ENCODE measurements at regions not wholly inside any gene's neighbourhood (a gene's known extent, or its start where the extent isn't known, plus 50 kb on each side); places are given as distances from the start of the nearest gene placed in this dataset.

DNA sequence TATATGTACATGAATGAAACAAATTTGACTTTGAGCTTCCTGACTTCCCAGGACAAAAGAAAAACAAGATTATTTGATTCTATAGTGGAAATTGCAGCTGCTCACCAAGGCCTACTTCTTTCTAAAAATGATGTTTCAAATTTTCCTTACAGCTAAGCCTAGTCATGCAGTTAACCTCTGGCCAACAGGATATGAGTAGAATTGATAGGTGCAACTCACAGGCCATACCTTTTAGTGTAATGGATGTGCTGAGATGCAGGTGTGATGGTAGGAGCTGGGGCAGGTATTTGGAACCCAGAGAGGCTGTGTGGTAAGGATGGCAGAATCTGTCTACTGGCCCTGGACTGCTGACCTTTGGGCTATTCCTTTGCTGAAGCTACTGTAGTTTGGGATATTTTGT is 230.9 kb upstream of the PREP start:
- no peak for DNase-seq

DNA sequence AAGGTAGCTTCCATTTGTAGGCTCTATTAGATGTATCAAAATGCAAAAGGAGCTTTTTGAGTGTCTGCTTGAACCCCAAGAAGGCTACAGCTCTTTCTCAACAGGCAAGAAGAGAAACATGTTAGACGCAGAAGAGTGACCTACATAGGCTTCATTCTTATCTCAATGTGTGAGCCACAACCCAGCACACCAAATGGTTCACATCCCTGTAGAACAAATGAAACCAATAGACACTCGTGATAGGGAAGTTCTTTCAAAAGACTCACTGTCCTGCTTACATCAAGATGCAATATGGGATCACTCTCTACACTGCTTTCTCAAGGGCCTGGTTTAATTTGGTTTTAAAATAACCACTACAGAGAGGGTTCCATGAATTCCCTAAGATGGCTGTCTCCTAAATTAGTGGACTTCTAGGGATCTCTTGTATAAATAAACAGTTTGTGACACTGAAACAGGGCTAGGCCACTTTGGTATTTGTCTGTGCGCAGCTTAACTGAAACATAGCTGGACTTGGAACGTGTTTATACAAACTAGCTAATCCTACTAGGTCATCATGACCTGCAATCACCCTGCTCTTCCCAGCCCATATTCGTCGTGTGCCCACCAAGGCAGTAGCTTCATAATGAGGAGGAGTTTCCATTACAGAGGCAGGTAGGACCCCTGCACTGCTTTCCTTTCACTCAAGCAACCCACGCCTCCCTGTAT is 225.4 kb upstream of the PREP start:
- DNase-seq = no peak

DNA sequence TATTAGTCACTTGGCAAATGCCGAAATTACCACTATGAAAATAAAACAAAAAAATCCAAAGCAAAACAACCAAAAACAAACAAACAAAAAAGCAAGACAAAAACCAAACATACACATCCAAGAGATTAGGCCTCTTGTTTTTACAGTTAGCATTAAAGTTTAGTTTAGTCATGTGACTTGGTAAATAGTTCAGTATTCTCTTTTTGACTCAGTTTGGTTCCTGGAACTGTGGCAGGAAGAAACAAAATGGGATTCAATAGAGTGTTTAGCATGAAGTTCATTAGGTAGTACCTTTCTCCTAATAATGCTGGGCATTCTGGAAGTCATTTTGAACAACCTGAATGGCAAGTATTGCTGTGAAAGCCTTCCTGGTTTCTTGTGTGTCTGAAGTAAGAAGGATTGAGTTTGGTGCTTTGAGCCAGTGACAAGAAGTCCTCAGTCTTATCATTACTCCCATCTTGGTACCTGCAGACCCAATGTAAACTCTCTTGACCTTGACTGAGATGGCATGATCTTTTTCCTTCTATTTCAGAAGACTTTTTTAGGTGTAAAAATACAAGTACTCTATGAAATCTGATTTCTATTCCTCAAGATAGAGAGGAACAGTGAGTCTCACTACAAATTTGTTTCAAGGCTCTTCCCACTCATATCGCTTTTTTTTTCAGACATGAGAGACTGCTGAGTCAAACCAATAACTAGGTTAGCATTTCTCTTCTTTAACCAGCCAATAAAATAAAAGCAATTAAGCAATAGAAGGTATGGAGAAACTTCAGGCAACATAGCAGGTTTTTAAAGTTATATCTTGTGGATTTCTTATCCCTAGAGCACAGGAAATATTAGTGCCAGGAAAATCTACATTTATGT is 223.6 kb upstream of the PREP start:
- no peak for DNase-seq

DNA sequence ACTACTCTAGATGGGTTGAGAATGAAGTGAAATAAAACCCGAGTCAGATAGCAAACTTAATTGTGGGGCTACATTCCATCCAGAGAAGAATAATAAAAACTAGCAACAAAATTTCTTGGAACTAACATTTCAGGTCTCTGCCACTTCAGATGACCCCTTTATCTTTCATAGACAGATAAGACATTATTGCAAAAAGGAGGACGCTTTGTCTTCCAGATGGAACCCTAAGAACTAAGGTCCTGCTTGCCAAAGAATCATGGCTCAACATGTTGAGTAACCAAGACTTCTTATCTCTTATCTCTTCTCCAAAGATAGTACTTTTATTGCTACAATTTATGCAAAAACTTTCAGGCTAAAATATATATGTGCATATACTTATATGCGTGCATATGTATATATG is 221.1 kb upstream of the PREP start:
- DNase-seq = no peak

DNA sequence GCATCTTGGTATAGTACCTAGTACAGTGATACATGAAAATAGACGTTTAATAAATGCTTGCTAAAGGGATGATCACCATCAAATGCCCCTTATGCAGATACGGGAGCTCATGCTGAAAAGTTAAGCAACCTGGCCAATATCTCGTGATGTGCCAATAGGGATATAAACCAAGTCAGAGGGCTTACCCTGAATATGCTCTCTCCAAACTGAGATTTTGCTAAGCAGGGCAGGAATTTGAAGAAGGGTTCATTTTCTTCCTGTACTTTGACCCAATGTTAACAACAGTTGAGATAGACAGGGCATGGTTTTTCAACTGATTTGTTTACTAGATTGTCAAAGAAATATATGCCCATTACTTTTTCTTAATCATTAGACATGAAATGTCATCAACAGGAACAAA is 219.3 kb upstream of the PREP start:
- DNase-seq = no peak

DNA sequence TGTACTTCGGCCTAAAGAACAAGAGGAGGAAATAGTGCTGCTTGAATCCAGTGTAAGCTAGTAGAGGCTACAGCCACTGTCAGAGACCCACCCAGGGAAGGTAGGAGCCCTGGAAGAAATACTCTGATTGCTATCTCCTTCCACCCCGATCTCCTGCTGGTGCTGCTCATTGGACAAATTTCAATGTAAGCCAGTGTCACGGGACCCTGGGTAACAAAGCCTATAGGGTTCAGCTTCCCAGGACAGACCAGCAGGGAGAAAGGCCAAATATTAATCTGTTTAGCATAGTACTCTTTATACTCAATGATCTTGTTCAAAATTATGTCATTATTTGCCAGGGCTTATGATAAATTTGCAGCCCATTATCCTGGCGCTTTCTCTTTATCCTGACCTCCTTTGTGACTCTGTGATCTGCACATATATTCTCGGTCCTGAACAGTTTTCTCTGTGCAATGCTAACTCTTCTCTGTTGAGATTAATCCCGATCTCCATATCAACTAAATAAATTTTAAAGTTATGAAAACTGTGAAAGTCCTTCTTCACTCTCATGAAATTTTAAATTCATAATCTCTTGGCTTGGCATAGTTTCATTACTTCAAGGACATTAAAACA is 218.8 kb upstream of the PREP start:
- no peak for DNase-seq

DNA sequence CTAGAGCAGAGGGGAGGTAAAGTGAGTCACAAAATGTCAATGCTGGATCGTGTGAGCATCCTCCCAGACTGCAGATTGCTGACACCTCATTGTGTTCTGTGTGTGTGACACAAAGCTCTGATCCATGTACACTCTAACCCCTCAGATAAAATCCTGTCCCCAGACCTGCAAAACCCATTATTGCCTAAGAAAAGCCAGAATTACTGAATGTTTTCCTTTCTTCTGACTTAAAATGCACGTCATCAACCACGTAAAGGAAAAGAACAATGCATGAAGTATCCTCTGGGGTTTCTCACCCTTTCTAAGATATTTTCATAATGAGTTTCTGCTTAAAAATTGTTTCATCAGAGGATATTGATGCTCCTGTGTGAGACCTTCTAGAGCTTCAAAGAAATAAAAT is 218.0 kb upstream of the PREP start:
- no peak for DNase-seq

DNA sequence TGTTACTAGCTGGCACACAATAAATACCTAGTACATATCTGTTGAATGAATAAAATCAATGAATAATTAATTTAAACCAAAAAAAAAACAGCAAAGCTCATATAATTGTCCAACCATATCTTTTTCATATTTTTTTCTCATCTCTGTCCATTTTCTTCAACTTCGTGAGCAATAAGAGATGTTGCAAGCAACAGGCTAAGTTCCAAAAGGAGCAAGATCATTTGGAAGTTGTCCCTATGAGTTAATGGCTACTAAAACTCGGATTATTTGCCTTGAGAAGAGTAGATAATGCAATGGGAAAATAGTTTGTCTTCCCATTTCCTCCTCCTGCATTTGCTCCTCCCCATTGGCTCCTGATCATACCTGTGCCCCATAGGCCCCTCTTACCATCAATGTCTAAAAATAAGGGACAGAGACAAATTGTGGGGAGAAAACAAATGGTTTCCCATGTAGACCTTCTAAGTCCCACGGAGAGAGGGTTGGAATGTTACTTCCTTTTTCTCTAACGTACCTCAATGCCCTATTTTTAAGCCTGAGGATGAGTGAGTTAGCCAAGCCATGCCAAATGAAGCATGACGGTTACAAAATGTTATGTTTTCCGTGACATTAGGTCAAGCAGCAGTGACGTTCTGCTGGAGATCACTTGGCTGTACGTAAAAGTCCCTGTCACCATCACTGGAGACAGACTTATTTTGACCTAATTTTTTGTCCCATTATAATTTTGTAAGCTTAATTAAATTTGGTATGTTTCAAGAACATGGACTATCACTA is 217.3 kb upstream of the PREP start:
- no peak for DNase-seq

DNA sequence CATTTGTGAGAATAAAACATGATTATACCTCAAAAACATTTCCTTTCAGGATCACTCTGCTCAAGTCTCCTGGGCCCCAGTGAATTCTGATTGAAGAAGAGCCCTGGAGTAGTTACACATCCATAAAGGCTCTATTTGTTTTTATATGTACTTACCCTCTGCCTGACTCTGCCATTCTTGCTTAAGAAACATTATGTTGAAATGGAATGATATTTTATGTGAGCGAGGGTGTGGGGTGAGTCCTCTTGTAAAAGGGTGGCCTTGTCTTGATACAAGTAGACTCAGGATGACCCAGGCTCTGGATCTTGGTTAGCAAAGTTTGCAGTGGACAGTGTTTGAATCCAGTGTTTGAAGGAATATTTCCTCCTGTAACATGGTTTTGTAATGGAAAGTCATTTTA is 215.4 kb upstream of the PREP start:
- DNase-seq = no peak

DNA sequence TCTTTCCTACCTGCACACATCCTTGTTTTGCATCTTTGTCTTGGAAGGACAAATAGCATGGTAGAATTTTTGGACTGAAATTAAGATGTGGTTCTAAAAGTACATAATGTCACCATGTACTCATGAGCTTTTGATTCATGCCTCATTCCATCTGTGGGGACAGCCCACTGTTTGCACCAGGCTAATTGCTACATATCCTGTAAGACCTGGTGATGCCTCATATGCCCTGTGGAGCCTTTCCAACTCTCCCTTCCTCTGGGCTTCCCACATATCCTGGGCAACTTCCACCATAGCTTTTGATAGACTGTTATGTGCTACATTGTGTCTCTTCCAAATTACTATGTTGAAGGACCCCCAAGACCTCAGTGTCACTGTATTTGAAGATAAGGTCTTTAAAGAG is 213.6 kb upstream of the PREP start:
- DNase-seq = no peak

DNA sequence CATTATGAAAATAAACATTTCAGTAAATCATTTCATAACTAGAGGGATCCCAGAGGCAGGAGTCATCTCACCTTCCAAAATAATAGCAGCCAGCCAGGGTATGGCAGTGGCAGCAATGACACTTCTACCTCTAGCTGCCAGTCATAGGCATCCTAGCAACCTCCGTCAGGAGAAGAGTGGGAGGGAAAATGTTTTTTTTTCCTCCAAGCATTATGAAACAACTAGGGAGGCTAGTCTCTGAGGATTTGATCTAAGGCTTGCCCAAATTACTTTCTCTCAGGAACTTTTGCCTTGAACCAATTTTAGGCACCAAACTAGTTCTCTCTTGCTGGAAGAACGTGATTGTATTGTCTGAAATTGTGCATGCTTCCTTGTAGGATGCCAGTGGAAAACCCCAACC is 208.7 kb upstream of the PREP start:
- DNase-seq = no peak

DNA sequence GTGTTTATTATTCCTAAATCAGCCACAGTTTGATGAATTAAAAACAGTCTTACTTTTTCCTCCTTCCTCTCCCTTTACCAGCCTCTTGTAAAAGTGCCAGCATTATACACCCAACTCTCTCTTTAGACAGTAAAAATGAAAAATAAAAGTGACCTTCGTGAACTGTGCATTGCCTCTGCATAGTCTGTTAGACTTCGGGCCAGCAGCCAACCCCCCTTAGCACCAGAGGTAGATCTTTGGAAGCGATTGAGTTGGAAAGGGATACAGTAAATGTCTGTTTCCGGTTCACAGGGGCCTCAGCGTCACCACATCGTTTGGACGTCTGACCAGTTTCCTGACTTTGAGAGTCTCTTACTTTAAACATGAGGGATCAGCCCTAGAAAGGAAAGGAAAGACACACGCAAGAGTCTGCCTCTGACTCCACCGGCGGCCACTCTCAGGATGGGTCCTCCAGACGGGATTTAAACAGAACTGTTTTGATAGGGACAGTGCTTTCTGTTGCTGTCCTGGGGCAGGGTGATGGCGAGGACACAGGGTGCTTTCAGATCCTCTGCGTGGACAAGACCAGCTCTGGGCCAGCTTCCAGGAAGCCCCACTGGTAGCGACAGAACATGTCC is 206.6 kb upstream of the PREP start:
- DNase-seq = no peak

DNA sequence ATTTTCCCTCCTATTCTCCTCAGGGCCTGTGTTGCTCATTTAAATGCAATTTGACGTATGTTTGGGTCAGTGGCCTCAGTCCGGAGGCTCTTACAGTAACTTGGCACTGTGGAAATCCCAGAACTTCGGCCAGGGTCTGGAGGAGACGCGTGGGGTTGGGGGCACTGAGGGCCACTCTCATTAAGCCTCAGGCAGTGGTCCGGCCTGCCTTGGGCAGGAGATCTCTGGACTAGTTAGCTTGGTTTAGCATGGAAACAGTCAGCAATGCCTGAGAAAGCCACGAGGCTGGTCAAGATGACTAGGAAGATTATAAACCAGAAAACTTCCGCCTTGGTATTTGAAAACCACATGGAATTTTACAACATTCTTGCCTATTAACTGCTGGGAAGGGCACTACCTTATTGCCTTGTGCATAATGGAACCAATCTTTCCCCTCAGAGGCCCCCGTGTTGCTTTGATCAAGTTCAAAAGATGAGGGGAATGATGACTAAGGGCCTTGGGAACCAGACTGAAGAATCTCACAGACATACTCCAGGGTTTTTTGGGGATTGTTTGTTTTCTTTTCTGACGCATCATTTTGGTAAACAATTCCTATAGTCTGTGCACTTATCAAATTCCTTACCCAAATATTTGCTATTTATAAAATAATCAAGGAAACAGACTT is 206.0 kb upstream of the PREP start:
- no peak for DNase-seq

DNA sequence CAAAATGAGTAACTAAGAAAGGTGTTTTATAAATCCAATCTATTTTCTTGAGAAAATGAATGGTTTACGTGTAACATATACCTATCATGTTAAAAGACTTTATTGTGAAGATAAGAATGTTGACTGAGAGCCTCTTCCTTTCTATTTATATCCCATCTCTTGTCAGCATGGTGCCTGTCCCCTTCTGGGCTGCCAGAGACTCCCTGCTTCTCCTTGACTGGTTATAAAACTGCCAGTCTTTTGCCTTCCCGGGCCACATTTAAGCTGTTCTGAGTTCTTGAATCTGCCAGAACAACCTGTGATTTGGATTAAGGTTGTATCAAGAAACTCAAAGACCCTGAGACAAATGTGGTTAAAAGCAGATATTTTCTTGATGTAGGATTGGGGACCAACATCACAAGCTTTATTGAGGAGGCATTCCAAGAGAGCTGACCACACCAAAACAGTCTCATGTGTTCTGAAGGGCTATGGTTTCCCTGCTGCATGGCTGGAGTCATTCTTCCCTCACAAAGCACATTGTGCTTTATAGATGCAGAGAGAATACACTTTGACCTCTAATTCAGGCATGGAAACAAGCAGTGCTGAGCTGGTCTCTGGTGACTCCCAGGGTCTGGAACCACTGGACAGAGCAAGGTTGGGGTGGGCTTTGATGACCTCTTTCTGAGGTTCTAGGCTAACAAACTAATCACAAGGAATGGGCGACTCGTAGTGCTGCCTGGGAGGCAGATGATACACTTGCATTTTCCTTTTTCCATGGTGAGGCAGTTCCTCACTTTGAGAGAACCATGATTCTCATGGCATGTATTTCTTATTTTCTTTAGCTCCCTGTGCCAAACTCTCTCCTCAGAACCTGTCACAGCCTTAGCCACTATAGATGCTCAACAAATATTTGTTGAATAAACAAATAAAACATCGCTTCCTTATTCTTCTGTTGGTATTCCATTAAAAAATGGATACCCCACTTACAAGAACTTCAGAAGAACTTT is 205.0 kb upstream of the PREP start:
- DNase-seq = no peak

DNA sequence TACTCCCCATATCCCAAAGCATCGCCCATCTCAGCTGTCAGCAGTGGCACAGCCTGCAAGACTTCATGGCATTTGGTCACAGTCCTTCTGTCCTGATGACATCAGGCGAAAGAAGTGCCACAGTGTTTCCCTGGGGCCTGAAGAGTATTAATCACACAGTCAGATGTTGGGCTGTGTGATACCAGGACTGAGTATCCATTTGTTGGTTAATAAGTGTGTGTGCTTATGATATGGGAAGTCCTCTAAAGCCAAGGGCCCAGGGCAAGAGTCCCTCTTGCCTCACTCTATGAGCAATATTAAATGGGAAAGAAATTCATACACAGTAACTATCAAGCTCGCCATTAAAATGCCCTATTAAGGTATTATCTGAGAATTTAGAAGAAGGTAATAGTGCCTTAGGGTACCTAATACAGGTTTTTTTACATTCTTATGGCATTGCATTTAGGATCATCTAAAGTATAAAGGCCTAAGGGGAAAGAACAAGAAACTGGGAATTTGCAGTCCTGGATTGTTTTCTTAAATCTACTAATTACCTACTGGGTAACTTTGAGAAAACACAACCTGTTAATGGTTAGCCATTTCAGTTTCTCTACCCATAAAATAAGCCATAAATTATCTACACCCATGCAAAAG is 204.1 kb upstream of the PREP start:
- DNase-seq = no peak

DNA sequence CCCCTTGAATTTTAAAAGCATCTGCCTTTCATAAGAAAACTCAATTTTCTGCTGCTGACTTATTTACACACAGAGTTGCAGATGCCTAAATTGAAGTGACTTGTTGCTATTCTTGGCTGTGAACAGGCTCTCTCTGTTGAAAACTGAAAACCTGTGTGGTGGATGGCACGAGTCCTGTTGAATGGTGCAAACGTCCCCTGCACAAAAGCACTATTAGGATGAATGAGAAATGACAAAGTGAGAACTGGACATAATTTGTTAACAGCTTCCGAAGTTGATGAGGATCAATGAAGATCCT is 201.7 kb upstream of the PREP start:
- DNase-seq = no peak

DNA sequence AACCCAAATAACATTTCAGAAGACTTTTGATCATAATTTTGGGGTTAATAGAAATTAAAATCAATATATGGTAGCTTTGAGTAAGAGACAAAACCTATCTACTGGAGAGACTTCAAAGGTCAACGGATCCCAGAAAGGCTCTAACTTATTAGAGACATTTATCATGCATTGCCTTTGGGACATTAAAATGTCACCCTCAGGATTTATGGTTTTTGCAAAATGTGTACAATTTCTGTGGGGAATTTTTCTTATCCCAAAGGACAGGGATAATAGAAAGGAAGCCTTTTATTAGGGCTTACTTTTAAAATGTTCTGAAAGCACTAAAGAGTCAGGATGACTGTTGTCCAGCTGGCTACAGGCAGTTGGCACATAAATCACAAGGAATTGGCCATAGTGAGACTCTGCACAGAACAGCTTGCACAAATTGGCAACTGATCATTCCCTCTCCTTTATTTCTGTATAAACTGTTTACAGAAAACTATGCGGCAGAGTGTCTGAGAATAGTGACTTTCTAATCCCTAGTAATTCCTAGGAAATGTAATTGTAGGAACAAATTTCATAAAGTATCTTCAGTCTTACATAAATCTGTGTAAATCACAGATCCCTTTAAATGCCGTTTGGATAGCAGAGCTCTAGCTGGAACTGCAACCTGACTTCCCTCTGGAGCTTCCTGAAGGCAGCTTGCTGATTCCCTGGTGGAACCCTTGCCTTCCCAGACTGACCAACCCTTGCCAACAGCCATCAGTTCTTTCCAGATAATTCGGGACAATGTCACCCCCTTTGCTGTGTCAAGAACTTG is 201.1 kb upstream of the PREP start:
- DNase-seq = peak; percentile 33

DNA sequence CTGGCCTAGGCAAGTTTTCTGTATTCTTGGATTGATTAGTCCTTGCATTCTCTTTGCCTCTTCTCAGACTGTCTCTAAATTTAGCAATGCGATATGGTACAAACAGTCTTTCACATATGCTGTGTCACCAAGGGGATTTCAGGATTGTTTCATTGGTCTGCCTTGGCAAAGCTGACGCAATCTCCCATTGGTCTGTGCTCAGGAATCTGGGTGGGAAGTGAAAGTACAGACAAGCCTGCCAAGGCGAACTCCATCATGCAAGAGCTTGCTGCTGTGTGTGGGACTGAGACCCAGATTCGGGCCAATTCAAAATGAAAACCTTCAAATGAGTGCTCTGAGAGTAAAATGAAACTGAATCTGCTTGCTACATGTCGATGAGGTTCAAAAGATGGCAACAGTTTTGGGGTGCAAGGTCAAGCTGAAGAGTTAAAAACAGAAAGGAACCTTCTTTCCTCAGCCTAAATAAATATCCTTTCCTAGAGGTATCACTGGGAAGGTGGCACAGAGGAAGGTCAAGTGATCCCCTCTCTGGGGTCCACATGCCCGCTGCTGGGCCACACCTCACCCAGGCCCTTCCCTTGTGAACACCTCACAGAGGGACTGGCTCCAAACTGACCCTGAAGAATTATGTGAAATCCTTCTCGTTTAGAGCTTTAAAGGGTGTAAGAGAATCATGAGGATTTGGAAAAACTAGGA is 198.8 kb upstream of the PREP start:
- peak; percentile 59 for DNase-seq
